GM10266 (cell line): ENCODE measurements at regions not wholly inside any gene's neighbourhood (a gene's known extent, or its start where the extent isn't known, plus 50 kb on each side); places are given as distances from the start of the nearest gene placed in this dataset.
A peak's percentile ranks its signal among the peaks of the same experiment; 100 is the strongest.
"Not testable (repeated sequence)": the region's sequence is repeated elsewhere in the genome, so short reads cannot be mapped to it uniquely, and the experiment has no call there.

Source experiments
- DNase-seq: peaks from one replicate; pipeline ENCODE4 v3.0.0; 2012; ENCODE audit errors: extremely low spot score
- TF ChIP-seq, protein P1 (sequence below): IDR thresholded peaks from 2 replicates; pipeline ENCODE4 v1.5.1; 2012; ENCODE audit warnings: mild to moderate bottlenecking, low read depth; ENCODE audit not compliant: control insufficient read depth, insufficient read depth; ENCODE audit errors: missing control alignments

DNA sequence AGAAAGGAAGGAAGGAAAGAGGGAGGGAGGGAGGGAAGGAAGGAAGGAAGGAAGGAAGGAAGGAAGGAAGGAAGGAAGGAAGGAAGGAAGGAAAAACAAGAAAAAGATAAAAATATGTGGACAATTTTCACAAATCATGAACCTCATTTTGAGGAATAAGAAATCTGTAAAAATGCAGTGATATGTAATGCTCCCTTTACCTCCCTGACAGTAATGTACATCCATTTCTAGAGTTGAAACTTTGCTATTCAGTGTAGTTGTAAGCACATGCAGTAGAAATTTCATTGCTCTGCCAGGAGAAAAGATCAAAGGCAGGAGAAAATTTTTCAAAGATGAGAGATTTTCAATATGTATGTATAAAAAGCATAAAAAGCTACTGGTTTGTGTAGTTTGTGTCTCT, 189.5 kb upstream of the MYO3A start:
- TF ChIP-seq, protein P1, sequence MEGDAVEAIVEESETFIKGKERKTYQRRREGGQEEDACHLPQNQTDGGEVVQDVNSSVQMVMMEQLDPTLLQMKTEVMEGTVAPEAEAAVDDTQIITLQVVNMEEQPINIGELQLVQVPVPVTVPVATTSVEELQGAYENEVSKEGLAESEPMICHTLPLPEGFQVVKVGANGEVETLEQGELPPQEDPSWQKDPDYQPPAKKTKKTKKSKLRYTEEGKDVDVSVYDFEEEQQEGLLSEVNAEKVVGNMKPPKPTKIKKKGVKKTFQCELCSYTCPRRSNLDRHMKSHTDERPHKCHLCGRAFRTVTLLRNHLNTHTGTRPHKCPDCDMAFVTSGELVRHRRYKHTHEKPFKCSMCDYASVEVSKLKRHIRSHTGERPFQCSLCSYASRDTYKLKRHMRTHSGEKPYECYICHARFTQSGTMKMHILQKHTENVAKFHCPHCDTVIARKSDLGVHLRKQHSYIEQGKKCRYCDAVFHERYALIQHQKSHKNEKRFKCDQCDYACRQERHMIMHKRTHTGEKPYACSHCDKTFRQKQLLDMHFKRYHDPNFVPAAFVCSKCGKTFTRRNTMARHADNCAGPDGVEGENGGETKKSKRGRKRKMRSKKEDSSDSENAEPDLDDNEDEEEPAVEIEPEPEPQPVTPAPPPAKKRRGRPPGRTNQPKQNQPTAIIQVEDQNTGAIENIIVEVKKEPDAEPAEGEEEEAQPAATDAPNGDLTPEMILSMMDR = no peak
- no peak for DNase-seq

DNA sequence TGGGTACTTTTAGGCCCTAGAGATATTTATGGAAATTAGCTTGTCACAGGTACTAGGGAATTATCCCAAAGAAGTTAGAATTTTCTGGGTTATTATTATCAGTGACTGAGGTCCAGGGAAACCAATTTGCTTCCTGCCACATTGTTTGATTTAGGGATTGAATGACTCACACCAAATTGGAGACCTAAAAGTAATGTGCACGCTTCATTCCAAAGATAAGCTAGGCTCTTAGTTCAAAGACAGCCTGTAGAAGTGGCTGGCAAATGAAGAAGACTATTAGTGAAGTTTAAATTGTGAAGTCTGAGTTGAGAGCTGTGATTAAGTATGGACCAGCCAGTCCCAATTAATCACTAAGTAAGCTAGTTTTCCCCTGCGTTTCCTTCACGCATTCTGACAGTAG, 188.1 kb upstream of the MYO3A start:
- no peak for DNase-seq
- TF ChIP-seq, protein P1 = no peak

DNA sequence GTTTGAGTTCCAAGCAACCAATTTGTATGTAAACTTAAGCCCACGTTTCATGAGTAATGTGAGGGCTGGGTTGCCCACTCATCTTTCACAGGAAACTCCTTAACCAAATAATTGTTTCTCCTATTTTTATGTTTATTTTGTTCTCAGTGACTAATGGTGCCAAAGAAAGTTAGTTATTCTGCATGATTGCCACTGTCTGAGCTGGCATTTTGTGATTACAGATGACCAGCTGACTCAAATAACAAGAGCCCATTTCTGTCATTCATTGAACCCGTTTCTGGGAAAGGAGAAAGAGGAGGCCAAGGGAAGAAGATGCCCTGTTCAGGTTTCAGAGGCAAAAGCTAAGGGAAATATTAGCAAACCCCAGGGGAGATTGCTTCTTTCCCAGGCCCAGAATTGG, 186.9 kb upstream of the MYO3A start:
- TF ChIP-seq, protein P1 = no peak
- no peak for DNase-seq

DNA sequence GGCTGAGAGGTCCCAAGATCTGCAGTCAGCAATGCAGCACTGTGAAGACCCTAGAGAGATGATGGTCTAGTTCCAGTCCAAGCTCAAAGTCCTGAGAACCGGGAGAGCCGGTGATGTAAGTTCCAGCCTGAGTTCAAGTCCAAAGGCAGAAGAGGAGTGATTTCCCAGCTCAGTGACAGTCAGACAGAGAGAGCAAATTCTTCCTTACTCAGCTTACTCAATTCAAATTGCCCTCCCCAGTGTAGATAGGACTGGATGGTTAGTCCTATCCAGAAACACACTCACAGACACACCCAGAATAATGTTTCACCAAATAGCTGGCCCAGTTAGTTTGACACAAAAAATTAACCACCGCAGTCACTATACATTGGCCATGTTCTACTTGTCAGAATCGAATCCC, 185.5 kb upstream of the MYO3A start:
- DNase-seq = no peak
- TF ChIP-seq, protein P1 = no peak

DNA sequence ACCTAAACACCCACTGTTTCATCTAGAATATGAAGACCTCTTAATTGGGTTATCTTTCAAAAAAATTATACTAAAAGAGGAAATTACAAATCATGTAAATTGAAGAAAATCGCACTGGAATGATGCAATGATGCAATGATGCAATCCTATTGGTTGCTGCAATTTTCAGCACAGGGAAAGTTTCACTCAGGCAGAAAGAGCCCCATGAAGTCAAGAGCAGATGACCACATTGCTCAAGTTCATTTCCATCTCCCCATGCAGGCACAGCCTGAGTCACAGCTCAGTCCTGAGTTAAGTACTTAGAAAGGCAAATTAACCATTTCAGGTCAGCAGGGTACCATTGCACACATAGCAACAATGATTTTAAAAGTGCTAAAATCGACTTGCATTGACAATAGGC, 180.3 kb upstream of the MYO3A start:
- TF ChIP-seq, protein P1 = no peak

DNA sequence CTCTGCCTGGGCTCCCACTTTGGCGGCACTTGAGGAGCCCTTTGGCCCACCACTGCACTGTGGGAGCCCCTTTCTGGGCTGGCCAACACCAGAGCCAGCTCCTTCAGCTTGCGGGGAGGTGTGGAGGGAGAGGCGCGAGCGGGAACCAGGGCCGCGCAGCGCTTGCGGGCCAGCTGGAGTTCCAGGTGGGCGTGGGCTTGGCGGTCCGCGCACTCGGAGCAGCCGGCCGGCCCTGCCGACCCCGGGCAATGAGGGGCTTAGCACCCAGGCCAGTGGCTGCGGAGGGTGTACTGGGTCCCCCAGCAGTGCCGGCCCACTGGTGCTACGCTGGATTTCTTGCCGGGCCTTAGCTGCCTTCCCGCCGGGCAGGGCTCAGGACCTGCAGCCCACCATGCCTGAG, 178.2 kb upstream of the MYO3A start:
- not testable (repeated sequence) for DNase-seq

More for the DNA sequence above, 180.3 kb upstream of the MYO3A start:
- no peak for DNase-seq

DNA sequence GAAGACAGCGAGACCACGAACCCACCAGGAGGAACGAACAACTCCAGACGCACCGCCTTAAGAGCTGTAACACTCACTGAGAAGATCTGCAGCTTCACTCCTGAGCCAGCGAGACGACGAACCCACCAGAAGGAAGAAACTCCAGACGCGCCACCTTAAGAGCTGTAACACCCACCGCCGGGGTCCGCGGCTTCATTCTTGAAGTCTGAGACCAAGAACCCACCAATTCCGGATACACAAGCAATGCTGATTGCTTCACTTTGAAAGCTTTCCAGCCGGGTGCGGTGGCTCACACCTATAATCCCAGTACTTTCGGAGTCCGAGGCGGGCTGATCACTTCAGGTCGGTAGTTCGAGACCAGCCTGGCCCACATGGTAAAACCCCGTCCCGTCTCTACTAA, 177.2 kb upstream of the MYO3A start:
- TF ChIP-seq, protein P1 = no peak
- DNase-seq = no peak

DNA sequence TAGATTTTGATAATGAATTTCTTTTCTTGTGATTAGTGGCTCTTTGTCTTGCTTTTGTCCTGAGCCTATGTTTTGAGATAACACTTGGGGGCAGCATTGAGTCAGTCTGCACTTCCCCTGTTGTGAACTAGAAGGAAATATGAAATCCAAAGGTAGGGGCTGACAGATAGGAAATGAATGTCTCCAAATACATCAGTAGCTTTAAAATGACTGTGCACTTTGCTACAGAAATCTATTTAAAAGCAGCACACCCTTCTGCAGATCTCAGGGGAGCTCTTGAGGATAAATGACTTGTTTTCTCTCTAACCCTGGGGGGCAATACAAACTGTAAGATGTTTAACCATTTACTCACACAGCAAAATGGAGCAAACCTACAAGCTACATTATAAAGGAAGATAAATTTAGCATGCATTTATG, 176.0 kb upstream of the MYO3A start:
- peak; percentile 48 for DNase-seq
- TF ChIP-seq, protein P1 = peak; percentile 53
